ENCODE measurements at regions not wholly inside any gene's neighbourhood (a gene's known extent, or its start where the extent isn't known, plus 50 kb on each side); places are given as distances from the start of the nearest gene placed in this dataset.
"Not testable (repeated sequence)": the region's sequence is repeated elsewhere in the genome, so short reads cannot be mapped to it uniquely, and the experiment has no call there.

DNA sequence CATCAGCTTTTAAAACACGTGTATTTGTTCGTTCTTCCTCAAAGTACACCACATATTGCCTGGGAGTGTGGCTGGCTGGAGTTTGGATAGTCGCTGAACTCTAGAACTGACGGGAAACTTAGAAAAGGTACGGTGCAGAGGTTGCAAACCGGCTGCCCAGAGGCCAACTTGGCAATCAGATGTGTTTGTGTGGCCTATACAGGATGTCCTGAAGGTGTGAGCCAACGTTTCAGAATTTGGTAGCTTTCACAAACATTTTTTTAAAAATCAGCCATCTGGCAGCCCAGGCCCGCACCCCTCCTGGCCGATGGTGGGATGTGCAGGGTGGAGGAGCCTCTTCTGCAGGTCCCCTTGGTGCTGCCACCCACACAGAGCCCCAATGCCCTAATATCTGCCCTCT lies 73.6 kb upstream of the SLC25A33 start:
- peak; percentile 83 to 88 for DNase-seq (ENCODE audit: low read depth in 2 of 2)

DNA sequence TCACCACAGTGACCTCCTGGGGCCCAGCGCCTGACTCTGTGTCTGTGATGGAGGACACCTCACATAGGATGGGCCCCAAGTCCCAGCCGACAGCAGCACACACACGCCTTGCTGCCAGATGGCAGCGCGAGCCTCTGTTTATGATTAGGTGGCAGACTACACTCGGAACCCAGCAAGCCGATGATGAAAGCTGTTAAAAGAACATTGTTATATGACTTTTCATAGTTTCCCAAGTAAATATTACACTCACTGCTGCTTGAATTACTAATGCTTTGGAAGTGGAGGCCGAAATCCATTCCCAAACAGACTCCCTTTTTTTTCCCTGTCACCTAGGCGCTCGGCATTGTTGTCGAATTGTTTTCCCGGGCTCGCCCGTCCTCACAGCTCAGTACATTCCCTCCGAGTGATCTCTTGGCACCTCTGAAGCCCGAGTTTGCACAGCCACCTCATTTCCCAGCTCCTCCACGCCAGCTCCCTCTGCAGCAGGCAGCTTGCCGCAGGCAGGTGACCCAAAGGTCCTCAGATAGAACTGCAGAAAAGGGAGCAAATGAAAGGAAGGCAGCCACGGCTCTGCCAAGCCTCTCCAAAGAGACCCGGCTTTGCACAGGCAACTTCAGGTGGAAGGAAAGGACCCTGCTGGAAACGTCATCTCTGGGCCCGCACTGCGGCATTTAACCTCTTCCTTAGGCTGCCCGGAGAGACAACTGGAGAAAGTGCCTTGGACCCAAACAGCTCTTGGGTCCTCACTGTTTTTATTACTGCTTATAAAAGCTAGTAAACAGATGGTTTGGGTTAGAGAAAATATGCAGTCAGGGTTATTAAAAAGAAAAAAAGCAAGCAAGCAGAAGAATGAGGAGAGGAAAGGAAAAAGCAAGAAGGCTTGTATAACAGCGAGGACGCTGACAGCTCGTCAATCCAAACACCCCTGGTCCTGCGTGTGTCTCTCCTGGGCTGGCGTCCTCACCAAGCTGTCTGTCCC lies 72.2 kb upstream of the SLC25A33 start:
- DNase-seq (ENCODE audit: low read depth in 2 of 2) = peak; percentile 33 to 44

DNA sequence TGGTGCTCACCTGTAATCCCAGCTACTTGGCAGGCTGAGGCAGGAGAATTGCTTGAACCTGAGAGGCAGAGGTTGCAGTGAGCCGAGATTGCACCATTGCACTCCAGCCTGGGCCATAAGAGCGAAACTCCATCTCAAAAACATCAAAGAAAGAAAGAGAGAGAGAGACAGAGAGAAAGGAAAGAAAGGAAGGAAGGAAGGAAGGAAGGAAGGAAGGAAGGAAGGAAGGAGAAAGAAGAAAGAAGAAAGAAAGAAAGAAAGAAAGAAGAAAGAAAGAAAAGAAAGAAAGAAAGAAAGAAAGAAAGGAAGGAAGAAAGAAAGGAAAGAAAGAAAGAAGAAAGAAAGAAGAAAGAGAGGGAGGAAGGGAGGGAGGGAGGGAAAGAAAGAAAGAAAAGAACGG lies 69.4 kb upstream of the SLC25A33 start:
- not testable (repeated sequence) for DNase-seq (ENCODE audit: low read depth in 2 of 2)

DNA sequence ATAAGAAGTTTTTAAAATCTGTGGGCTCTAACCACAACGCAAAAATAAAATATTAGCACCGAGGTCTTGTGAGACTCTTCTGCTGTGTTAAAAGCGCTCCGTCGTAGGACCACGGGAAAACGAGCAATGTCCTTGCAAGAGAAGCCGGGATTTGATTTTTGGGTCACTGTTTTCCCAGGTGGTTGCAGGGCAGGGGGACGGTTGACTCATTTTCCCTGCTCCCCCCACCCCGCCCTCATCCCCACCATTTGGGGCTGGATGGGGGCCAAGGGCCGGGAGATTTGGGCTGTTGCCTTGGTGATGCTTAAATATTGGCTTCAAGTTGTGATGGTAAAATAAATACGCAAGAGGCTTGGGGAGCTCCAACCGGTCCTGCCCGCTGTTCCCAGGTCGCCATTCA lies 67.6 kb upstream of the SLC25A33 start:
- no peak for DNase-seq (ENCODE audit: low read depth in 2 of 2)

- no peak for DNase-seq (ENCODE audit: low read depth in 2 of 2)
These were observed 66.8 kb upstream of the SLC25A33 start for GRCh38 chr1:9472386-9473031.

- peak in 1 of 2 donors; percentile 49 for DNase-seq (ENCODE audit: low read depth in 2 of 2)
These were observed 66.0 kb upstream of the SLC25A33 start for GRCh38 chr1:9473032-9473807.

DNA sequence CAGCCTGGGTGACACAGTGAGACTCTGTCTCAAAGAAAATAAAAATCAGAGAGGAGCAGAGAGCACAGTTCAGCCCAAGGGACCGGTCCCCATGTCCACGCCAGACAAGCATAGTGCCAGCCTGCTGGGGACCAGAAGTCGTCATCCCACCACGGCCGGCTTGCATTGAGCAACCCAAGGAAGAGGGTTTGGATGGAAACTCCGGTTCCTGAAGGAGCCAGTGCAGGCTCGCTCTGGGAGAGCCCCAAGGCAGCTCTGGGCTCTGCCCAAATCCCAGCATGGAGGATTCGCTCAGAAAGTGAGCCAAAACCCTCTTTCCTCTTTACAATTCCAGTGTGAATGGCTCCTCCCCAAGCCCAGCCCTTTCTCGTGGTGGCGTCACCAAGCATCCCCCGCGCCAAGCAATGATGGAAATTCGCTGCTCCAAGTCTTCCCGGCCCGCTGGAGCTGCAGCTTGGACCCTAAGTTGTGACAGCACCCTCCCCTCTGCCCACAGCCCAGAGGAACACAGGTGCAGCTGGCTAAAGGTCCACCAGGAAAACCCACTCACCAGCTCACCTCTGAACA lies 64.1 kb upstream of the SLC25A33 start:
- DNase-seq (ENCODE audit: low read depth in 2 of 2) = no peak

DNA sequence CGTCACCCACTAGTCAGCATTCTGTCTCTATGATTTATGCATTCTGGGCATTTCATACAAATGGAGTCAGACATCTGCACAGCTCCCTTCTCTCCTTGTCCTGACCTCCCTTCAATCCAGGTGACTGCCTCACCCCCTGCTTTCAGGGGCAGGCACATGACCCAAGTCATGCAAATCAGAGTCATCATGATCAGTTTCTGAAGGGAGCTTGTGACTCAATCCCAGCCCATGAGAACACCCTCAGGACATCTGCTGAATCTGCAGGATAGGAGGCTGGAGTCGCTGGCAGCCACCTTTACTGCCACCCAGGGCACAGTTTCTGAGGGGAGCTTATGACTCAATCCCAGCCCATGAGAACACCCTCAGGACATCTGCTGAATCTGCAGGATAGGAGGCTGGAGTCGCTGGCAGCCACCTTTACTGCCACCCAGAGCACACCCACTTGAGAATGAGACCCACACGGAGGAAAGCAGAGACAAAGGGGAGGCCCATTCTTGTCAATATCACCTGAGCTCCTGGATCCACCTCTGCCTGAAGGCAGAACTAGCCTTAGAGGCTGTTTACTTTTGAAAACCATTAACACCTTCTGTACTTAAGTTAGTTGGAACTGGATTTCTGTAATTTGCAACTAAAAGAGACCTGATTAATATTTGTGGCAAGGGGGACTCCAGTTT lies 62.3 kb upstream of the SLC25A33 start:
- no peak for DNase-seq (ENCODE audit: low read depth in 2 of 2)

DNA sequence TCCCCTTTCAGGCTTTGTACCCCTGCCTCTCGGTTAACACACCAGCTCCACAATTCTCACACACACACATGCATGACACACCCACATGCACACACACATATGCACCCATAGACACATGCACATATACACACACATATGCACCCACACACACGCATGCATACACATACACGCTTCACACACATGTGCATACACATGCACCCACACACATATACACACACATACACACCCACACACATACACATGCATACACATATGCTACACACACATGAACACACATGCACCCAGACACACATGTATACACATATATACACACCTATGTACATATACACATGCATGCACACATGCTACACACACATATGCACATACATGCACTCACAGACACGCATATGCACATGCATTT lies 61.7 kb upstream of the SLC25A33 start:
- DNase-seq (ENCODE audit: low read depth in 2 of 2) = no peak

- DNase-seq (ENCODE audit: low read depth in 2 of 2) = no peak
These were observed 61.2 kb upstream of the SLC25A33 start for GRCh38 chr1:9478021-9478420.

DNA sequence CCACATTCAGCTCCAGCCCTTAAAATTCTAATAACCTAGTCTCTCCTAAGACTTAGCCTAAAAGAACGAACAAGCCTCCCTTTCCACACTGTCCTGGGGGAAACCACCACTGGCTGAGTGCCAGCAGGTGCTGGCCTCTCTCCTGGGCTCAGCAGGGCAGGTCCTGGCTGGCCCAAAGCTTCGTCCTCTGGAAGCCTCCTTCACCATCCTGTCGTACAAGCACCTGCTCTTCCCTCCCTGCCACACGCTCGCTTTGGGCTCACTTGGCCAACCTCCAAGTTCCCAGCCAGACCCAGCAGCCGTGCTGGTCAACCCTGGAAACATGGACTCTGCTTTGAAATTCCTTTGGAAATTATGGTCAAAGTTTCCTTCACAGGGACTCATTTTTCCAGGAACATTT lies 58.2 kb upstream of the SLC25A33 start:
- DNase-seq (ENCODE audit: low read depth in 2 of 2) = no peak

DNA sequence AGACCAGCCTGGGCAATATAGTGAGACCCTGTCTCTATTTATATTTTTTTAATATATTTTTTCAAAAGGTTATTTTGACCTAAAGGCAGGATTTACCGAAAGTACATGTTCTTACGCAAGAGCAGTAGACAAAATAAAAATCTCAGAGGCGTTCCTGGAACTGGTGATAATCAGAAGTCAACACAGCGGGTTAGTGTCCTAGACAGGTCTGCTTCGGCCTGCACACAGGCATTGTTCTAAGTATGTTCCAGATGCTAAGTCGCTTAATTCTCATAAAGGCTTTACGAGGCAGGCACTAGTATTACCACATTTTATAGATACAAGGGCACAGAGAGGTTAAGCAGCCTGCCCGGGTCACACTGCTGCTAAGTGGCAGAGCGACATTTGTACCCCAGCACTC lies 56.9 kb upstream of the SLC25A33 start:
- DNase-seq (ENCODE audit: low read depth in 2 of 2) = no peak

- no peak for DNase-seq (ENCODE audit: low read depth in 2 of 2)
These were observed 56.3 kb upstream of the SLC25A33 start for GRCh38 chr1:9482816-9483572.

- DNase-seq (ENCODE audit: low read depth in 2 of 2) = no peak
These were observed 52.7 kb upstream of the SLC25A33 start for GRCh38 chr1:9486466-9487140.

All from dermis microvascular lymphatic vessel endothelial cell (primary cell).